ENCODE measurements at regions not wholly inside any gene's neighbourhood (a gene's known extent, or its start where the extent isn't known, plus 50 kb on each side); places are given as distances from the start of the nearest gene placed in this dataset.

GRCh38 chr3:157840564-157840963 is 265.7 kb downstream of the SHOX2 start:
- H3K9ac ChIP-seq (ENCODE audit: insufficient read depth in 1 of 2, low read depth in 2 of 2, low read length in 2 of 2): no peak overlapping the region
- H3K9me1 ChIP-seq (ENCODE audit: control insufficient read depth, insufficient read depth, low read length): no peaks in the 10 kb centered on the region
- ChIA-PET CTCF (ENCODE audit: low intra/inter-chr PET ratio) (no interaction called here), POLR2A (no interaction called here)
- WGBS (ENCODE audit: insufficient coverage, low coverage, missing lambda C conversion rate): 4% methylated on average over 2 of the region's 2 CpGs
- no peaks in the 10 kb centered on the region; a peak in 1 of 5 replicates for H3K4me1 ChIP-seq (replicated peaks in 1 of 2; ENCODE audit: control insufficient read depth in 2 of 2, insufficient read depth in 2 of 2, low read length in 2 of 2)
- H3K27ac ChIP-seq (ENCODE audit: extremely low read depth, low read depth, low read length): no peak overlapping the region
- in situ Hi-C loops (cut with MboI) (no loop called here), intact Hi-C loops (cut with micrococcal nuclease) (no loop called here)
- DNase-seq (ENCODE audit: extremely low read depth in 1 of 4, low spot score in 3 of 4) (no peak), FAIRE-seq (no peak), ATAC-seq (no peak)
- H3K36me3 ChIP-seq (ENCODE audit: control insufficient read depth, insufficient read depth, low read length): no peaks in the 10 kb centered on the region
- TF ChIP-seq MAFK (IDR thresholded peaks at IDR 0.05; ENCODE audit: low read length) (peak; percentile 52; the same call in 1 of the 2 replicates), PTBP1 (IDR thresholded peaks at IDR 0.05; ENCODE audit: low read depth, low read length) (no peak), ZNF316 (IDR thresholded peaks at IDR 0.05) (peak; percentile 70), C11orf30 (IDR thresholded peaks at IDR 0.05; ENCODE audit: low read depth) (peak; percentile 46; the same call in 1 of the 2 replicates), MAFG (tag; conservative IDR thresholded peaks at IDR 0.05) (peak; percentile 37; the same call in 1 of the 2 replicates), RBM34 (IDR thresholded peaks at IDR 0.05; ENCODE audit: borderline replicate concordance, insufficient read depth, low read length) (no peak), MAFF (IDR thresholded peaks at IDR 0.05; ENCODE audit: low read length) (peak; percentile 51), RBM17 (IDR thresholded peaks at IDR 0.05; ENCODE audit: borderline replicate concordance, low read depth, low read length) (no peak), ESRRB (CRISPR knock-in tag; IDR thresholded peaks at IDR 0.05; ENCODE audit: borderline replicate concordance) (no peak), NFATC3 (IDR thresholded peaks at IDR 0.05) (no peak)
- H4K20me1 ChIP-seq (replicated peaks; ENCODE audit: control insufficient read depth, insufficient read depth, low read length): no peaks in the 10 kb centered on the region
- no peak overlapping the region for H2AFZ ChIP-seq (ENCODE audit: low read depth, low read length)
- H3K4me3 ChIP-seq: no peak overlapping the region
- H3K79me2 ChIP-seq (ENCODE audit: control insufficient read depth, insufficient read depth, low read length): no peaks in the 10 kb centered on the region
- H3K9me3 ChIP-seq (replicated peaks; ENCODE audit: control insufficient read depth, insufficient read depth, low read depth, low read length): no peaks in the 10 kb centered on the region
- no peak overlapping the region for H3K4me2 ChIP-seq (ENCODE audit: insufficient read depth, low read length)
- H3K27me3 ChIP-seq (ENCODE audit: control insufficient read depth in 2 of 2, insufficient read depth in 2 of 2, low read length in 2 of 2): no peaks in the 10 kb centered on the region
- no TSS peak for BruUV-seq (replicated peaks)
